Fibroblast of gingiva (primary cell): ENCODE measurements at regions not wholly inside any gene's neighbourhood (a gene's known extent, or its start where the extent isn't known, plus 50 kb on each side); places are given as distances from the start of the nearest gene placed in this dataset.

Experiments used
- DNase-seq: peaks from one replicate; pipeline ENCODE4 v3.0.0-alpha.2; 2011; ENCODE audit warnings: low read depth

GRCh38 chr2:23241611-23242245 is 143.3 kb upstream of the KLHL29 start:
- no peak for DNase-seq

GRCh38 chr2:23243073-23243659 is 141.8 kb upstream of the KLHL29 start:
- DNase-seq = no peak

DNA sequence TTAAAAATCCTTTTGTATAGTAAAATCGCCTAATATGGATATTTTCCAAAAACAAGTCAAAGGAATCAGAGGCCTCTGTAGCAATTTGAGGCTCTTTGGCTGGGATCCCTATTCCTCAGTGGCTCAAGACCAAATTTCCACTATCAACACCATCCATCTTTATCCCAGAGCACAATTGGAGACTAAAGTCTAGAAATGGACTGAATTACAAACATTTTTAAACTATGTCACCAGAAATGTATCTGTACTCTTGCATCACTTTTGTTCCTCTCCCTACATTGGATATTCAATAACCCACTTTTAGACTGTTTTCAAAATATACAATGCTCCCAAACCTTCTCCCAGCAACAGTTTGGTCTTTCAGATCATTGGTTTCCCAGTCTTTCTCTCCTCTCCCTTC is 140.4 kb upstream of the KLHL29 start:
- no peak for DNase-seq

DNA sequence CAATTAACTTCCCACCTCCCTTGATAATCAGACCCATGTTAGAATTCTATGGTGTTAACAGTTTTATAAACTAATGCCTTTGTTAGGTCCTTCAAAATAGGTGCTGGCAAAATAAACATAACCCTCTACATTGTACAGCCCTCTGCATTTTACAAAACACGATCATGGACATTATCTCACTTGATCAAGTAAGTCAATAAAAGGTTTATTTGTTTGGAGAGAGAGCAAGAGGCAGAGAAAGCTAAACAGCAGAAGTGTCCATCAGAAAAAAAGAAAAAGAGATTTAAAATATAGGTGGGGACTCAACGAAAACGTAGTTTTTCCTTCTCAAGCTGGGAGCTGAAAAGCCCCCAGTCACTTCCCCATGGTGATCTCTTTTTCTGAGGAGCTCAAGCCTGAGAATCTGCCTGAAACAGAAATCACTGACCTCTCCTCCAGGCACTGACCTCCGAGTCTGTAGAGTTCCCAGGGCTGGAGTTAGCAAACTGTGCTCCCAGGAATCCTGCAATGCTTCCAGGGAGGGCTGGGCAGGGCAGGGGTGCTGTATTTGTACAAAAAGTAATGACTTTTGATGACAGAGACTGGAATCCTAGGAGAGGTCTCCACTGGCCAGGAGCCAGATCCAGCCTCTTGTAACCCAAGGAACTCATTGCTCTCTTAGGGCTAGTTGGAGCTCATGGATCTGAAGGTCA is 137.8 kb upstream of the KLHL29 start:
- DNase-seq = no peak

DNA sequence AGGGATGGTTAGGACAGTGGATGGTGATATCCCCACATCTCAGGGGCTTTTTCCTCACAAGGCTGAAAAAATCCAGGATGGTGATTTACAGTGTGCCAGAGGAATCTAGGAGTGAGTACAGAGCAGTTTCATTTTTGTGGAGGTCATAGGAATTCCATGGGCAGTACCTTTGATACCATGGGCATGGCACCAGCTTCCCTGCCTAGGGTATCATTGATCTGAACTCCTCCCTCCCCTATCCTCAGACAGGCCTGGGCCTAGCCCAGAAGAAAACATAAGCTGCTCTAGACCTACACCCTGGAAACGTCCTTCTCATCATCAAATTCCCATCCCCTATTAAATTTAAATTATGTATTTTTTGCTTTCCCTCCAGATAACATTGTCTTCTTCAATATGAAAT is 136.3 kb upstream of the KLHL29 start:
- no peak for DNase-seq

- DNase-seq = peak; percentile 26
Observed at GRCh38 chr2:23249348-23249747, 135.6 kb upstream of the KLHL29 start.

GRCh38 chr2:23250371-23250770 is 134.6 kb upstream of the KLHL29 start:
- no peak for DNase-seq

DNA sequence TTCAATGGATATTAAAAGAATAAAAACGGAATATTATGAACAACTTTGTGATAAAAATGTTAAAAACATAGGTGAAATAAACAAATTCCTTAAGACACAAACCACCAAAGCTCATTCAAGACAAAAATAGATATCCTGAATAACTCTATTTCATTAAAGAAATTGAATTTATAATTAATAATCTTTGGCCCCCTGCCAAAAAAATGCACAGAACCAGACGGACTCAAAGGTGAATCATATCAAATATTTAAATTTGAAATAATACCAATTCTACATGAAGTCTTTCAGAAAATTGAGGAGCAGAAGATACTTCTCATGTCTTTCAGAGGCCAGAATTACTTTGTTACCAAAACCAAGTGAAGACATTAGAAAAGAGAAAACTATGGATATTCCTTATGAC is 128.3 kb upstream of the KLHL29 start:
- no peak for DNase-seq

DNA sequence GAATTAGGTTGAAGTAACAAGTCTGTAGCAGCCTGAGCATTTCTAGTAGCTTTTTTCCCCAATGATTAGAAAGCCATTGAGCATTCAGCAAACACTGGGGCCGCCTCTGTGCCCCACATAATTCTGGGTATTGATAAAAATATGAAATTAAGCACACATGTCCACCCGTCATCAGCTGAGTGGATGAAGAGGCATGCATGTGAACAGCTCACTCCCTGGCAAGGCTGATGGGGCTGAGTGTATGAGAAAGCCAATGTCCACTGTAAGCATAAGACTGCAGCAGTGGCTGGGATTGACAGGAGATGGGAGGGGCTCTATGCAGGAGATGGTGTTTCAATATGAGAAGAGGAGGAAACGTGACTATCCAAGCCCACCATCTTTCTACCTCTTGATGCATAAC is 124.4 kb upstream of the KLHL29 start:
- no peak for DNase-seq

- DNase-seq = no peak
Observed at GRCh38 chr2:23268467-23269263, 116.3 kb upstream of the KLHL29 start.

GRCh38 chr2:23269747-23270146 is 115.2 kb upstream of the KLHL29 start:
- DNase-seq = no peak

- DNase-seq = no peak
Observed at GRCh38 chr2:23270810-23271209, 114.2 kb upstream of the KLHL29 start.

DNA sequence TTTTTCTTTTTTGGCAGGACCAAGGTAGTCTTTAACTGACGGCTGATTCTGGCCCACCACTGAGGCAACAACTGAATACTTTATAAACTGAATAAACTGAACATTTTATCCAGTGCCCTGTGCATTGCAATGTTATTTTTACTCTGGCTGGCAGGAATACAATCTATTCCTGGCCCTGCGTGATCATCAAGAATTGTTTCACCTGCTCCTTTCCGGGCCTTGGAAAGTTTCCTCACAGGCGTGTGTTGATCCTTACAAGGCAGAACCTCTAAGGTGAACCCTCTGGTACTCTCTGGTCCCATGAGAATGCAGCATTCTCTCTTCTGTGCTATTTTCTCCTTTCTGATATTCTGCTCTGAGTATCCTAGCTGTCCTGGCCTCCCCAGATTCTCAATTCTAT is 113.7 kb upstream of the KLHL29 start:
- no peak for DNase-seq

GRCh38 chr2:23273786-23274185 is 111.2 kb upstream of the KLHL29 start:
- DNase-seq = no peak

- no peak for DNase-seq
Observed at GRCh38 chr2:23280401-23280800, 104.6 kb upstream of the KLHL29 start.

DNA sequence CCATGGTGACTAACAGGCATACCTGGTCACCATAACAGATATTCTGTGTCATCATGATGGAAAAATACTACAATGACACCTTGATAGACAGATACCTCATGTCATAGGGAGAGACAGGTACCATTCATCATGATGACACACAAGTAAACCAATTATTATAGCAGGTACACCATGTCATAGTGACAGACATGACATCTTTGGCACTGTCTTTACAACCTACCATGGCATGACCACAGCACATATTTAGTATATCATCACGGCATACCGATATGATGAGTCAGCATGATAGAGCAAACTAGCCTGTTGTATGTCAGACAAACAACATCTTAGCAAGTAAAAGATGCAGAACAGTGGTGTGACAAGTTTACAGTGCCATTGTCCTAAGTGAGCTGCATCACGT is 101.3 kb upstream of the KLHL29 start:
- no peak for DNase-seq

DNA sequence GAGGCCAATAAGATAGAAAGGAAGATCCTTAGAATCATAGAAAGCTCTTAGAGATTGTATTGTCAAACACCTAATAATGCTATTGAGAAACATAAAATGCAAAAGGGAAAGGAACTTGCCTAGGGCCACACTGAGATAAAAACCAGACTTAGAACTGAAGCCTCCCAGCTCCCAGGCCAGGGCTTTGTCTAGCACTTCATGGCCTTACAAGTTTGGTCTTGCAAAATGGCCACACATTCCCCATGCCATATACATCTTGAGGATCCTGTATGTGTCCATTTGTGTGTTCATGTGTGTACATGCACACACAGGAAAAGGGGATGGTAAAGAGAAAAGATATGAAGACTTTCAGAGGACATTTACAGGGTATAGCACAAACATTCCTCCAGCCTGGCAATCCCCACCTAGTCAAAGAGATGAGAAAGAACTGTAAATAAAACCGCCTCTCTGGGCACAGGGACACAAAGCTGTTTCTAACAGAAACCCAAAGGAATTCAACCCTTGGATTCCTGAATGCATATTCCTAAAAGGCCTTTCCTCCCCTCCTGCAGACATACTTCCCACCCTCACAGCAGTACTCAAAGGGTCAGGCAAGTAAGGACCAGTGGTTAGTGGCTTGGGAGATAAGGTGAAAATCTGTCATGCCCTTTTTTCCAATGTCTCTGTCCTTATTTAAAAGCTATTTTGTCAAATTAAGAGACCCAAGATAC is 99.7 kb upstream of the KLHL29 start:
- DNase-seq = no peak

GRCh38 chr2:23286031-23286757 is 98.8 kb upstream of the KLHL29 start:
- no peak for DNase-seq

GRCh38 chr2:23286758-23287704 is 97.9 kb upstream of the KLHL29 start:
- DNase-seq = peak; percentile 66

DNA sequence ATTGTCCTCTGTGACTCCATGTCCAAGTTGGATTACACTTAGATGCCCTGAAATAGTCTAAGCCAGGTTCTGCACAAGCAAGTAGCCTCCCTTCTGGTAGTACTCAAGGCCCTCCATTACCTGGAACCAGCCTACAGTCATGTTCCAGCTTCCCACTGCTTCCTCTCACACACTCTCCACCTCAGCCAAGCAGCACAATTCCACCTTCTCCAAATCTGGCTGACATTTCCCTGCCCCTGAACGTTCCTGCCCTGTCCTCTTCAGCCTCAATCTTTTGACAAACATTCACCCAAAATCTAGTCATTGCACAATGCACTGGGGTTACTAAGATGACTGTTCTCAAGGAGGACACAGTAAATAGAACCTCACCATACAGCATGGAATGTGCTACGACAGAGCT is 95.3 kb upstream of the KLHL29 start:
- no peak for DNase-seq
